HepG2 (cell line): ENCODE measurements at regions not wholly inside any gene's neighbourhood (a gene's known extent, or its start where the extent isn't known, plus 50 kb on each side); places are given as distances from the start of the nearest gene placed in this dataset.

Experiments used
- ATAC-seq: fragments of 200-7000 bp; cut with Tn5 transposase; 3 replicates; pipeline ENCODE4 v1.9.1; 2020; ENCODE audit warnings: mild to moderate bottlenecking, moderate library complexity
- BruUV-seq: library from RNA; stranded (reverse); fragments of 400-500 nt; replicated peaks from 2 replicates; lab custom pipeline; 2021; lab: Mats Ljungman, UMichigan
- CTCF ChIA-PET: fragments of 300-600 bp; formaldehyde crosslinking; extraction: SDS; loops from one replicate; lab custom pipeline; 2021; ENCODE audit warnings: low total read pairs, inconsistent platforms, low intra/inter-chr PET ratio; lab: Yijun Ruan, JAX
- POLR2A ChIA-PET: fragments of 350-600 bp; sonication (Branson Sonifier 250); formaldehyde crosslinking; loops from one replicate; lab custom pipeline; 2020; ENCODE audit warnings: antibody characterized with exemption, inconsistent platforms; lab: Yijun Ruan, JAX
- DNase-seq: peaks from one replicate; pipeline ENCODE4 v3.0.0-alpha.2; 2015; ENCODE audit warnings: low spot score
- FAIRE-seq: peaks from 3 replicates; lab custom pipeline; 2011; peaks lifted over from hg19 to GRCh38; lab: Jason Lieb, UNC
- H2AFZ ChIP-seq: one replicate; pipeline ENCODE4 v1.6.1; 2011; ENCODE audit warnings: low read length, inconsistent platforms
- H3K27ac ChIP-seq: fragments of 300-600 bp; 3 replicates; pipeline ENCODE4 v1.8.0; 2011; ENCODE audit warnings: mixed run types, mild to moderate bottlenecking, mixed read lengths, low read length, inconsistent platforms; ENCODE audit not compliant: insufficient read depth; ENCODE audit errors: extremely low read length
- H3K27me3 ChIP-seq, 2 experiments: fragments of 200-600 bp in 1 of 2; 2 replicates in 1 of 2; 3 replicates in 1 of 2; pipeline versions ENCODE4 v1.6.0 to v1.8.0; 2011; ENCODE audit warnings: low read length in 2 of 2, mild to moderate bottlenecking in 2 of 2, moderate library complexity in 2 of 2, inconsistent platforms in 1 of 2; ENCODE audit not compliant: insufficient read depth in 2 of 2, control insufficient read depth in 1 of 2
- H3K36me3 ChIP-seq, 2 experiments: fragments of 200-600 bp in 1 of 2; replicated peaks in 1 of 2; 2 replicates in 1 of 2; 3 replicates in 1 of 2; pipeline versions ENCODE4 v1.5.1 to v1.8.0; 2011; ENCODE audit warnings: low read length in 2 of 2, inconsistent platforms in 1 of 2; ENCODE audit not compliant: insufficient read depth in 2 of 2, control insufficient read depth in 1 of 2
- H3K4me1 ChIP-seq: 2 replicates; pipeline ENCODE4 v1.5.1; 2012; ENCODE audit warnings: low read length, inconsistent platforms; ENCODE audit not compliant: insufficient read depth
- H3K4me2 ChIP-seq: 2 replicates; pipeline ENCODE4 v1.6.0; 2011; ENCODE audit warnings: low read depth, low read length, inconsistent platforms
- H3K4me3 ChIP-seq, 3 experiments: fragments of 200-600 bp in 1 of 3; sonication (generic), shearing (Covaris generic) in 1 of 3; replicated peaks in 1 of 3; 2 replicates each; pipeline ENCODE4 v1.5.1; 2011 to 2016; ENCODE audit warnings: low read length in 3 of 3, inconsistent platforms in 2 of 3, low read depth in 2 of 3, mild to moderate bottlenecking in 2 of 3, control low read depth in 1 of 3, mixed read lengths in 1 of 3; ENCODE audit not compliant: insufficient read depth in 1 of 3
- H3K79me2 ChIP-seq: one replicate; pipeline ENCODE4 v1.6.1; 2011; ENCODE audit warnings: low read length, inconsistent platforms; ENCODE audit not compliant: insufficient read depth
- H3K9ac ChIP-seq: 2 replicates; pipeline ENCODE4 v1.6.0; 2011; ENCODE audit warnings: mild to moderate bottlenecking, low read depth, low read length, inconsistent platforms; ENCODE audit not compliant: insufficient read depth
- H3K9me3 ChIP-seq: 2 replicates; pipeline ENCODE4 v1.5.1; 2012; ENCODE audit warnings: mild to moderate bottlenecking, low read length
- H4K20me1 ChIP-seq: 2 replicates; pipeline ENCODE4 v1.6.0; 2011; ENCODE audit warnings: inconsistent platforms, mild to moderate bottlenecking, low read length, moderate library complexity; ENCODE audit not compliant: insufficient read depth
- CBX1 ChIP-seq: IDR thresholded peaks from one replicate; pipeline ENCODE4 v1.6.1; 2016; ENCODE audit warnings: antibody characterized with exemption, low read depth
- CREM ChIP-seq, 2 experiments: sonication (generic) in 1 of 2; formaldehyde crosslinking in 1 of 2; IDR thresholded peaks; 2 replicates each; pipeline versions ENCODE4 v1.4.0 to v1.6.1; 2016 to 2020; ENCODE audit warnings: antibody characterized with exemption in 1 of 2, mild to moderate bottlenecking in 1 of 2, missing genetic modification reagents in 1 of 2
- IKZF1 ChIP-seq: fragments of 450-650 bp; IDR thresholded peaks from 2 replicates; pipeline ENCODE4 v1.7.1; 2016
- MTF1 ChIP-seq: sonication (generic); formaldehyde crosslinking; IDR thresholded peaks from 2 replicates; pipeline ENCODE4 v1.5.0; 2020; ENCODE audit warnings: missing genetic modification reagents
- NFYB ChIP-seq: sonication (generic); formaldehyde crosslinking; IDR thresholded peaks from 2 replicates; pipeline ENCODE4 v1.4.0; 2020; ENCODE audit warnings: missing genetic modification reagents
- ZHX2 ChIP-seq, 2 experiments: sonication (generic) in 1 of 2; formaldehyde crosslinking in 1 of 2; IDR thresholded peaks; 2 replicates each; pipeline versions ENCODE4 v1.6.1 to v1.9.0; 2014 to 2022; ENCODE audit warnings: antibody characterized with exemption in 1 of 2, borderline replicate concordance in 1 of 2, inconsistent platforms in 1 of 2, low read depth in 1 of 2, missing genetic modification reagents in 1 of 2
- ZMYM3 ChIP-seq: sonication (generic); formaldehyde crosslinking; IDR thresholded peaks from 2 replicates; pipeline ENCODE4 v1.5.1; 2020; ENCODE audit warnings: mild to moderate bottlenecking, missing genetic modification reagents
- ZNF616 ChIP-seq: sonication (generic); formaldehyde crosslinking; IDR thresholded peaks from 2 replicates; pipeline ENCODE4 v1.5.0; 2020; ENCODE audit warnings: low read depth, mild to moderate bottlenecking, missing genetic modification reagents
- ZNF83 ChIP-seq: sonication (generic); formaldehyde crosslinking; IDR thresholded peaks from 2 replicates; pipeline ENCODE4 v1.4.0; 2020; ENCODE audit warnings: missing genetic modification reagents, mild to moderate bottlenecking, borderline replicate concordance
- WGBS: methylation state at CpG from one replicate; pipeline ENCODE4 v1.1.6; 2017; ENCODE audit warnings: low lambda C conversion rate; 5-methylcytosine and 5-hydroxymethylcytosine counted together
- in situ Hi-C: cut with HindIII; loops from 2 replicates; pipeline ENCODE4 v1.10.0; 2017; ENCODE audit warnings: low pct_unique_long_range_greater_than_20kb; ENCODE audit not compliant: extremely low pct_ligation_motif_present
- intact Hi-C: fragments of 100-400 bp; cut with micrococcal nuclease; formaldehyde crosslinking; loops from one replicate; pipeline ENCODE4 v1.10.0; 2022; ENCODE audit not compliant: unreplicated experiment
- TF ChIP-seq, protein P1 (sequence below): sonication (generic); formaldehyde crosslinking; IDR thresholded peaks from 2 replicates; pipeline ENCODE4 v1.5.0; 2020; ENCODE audit warnings: mild to moderate bottlenecking, missing genetic modification reagents, moderate library complexity
- TF ChIP-seq, protein P2 (sequence below): sonication (generic); formaldehyde crosslinking; IDR thresholded peaks from 2 replicates; pipeline ENCODE4 v1.4.0; 2020; ENCODE audit warnings: mild to moderate bottlenecking, missing genetic modification reagents, borderline replicate concordance

GRCh38 chr6:126807876-126808275 lies 310.6 kb upstream of the RSPO3 start (continued):
- TF ChIP-seq CREM (IDR thresholded peaks at IDR 0.05) = no peak
- TF ChIP-seq CREM (CRISPR knock-in tag; IDR thresholded peaks at IDR 0.05) = no peak

GRCh38 chr6:126811321-126811720 lies 307.1 kb upstream of the RSPO3 start:
- Histone ChIP-seq H3K9ac (no peak overlapping the region), H3K27me3 (no peaks in the 10 kb centered on the region), H3K27ac (no peak overlapping the region), H3K36me3 (no peaks in the 10 kb centered on the region), H3K9me3 (no peaks in the 10 kb centered on the region), H3K4me2 (no peak overlapping the region), H3K4me1 (no peaks in the 10 kb centered on the region), H2AFZ (no peak overlapping the region), H3K4me3 (no peak overlapping the region), H4K20me1 (no peaks in the 10 kb centered on the region), H3K79me2 (no peaks in the 10 kb centered on the region)
- BruUV-seq = no TSS peak
- in situ Hi-C loops = loop anchor here (25.0 kb wide), 1 partner anchor 301 kb away; the partner anchor contains the start of gene RSPO3
- CTCF ChIA-PET = no interaction called here
- ATAC-seq (no peak), FAIRE-seq (no peak), DNase-seq (no peak)
- intact Hi-C loops = no loop called here
- POLR2A ChIA-PET = no interaction called here
- under 1% methylated on average over 3 of the region's 3 CpGs for WGBS
- TF ChIP-seq ZMYM3 (CRISPR knock-in tag) = no peak
- TF ChIP-seq NFYB = no peak
- no peak for TF ChIP-seq IKZF1
- TF ChIP-seq, protein P1, sequence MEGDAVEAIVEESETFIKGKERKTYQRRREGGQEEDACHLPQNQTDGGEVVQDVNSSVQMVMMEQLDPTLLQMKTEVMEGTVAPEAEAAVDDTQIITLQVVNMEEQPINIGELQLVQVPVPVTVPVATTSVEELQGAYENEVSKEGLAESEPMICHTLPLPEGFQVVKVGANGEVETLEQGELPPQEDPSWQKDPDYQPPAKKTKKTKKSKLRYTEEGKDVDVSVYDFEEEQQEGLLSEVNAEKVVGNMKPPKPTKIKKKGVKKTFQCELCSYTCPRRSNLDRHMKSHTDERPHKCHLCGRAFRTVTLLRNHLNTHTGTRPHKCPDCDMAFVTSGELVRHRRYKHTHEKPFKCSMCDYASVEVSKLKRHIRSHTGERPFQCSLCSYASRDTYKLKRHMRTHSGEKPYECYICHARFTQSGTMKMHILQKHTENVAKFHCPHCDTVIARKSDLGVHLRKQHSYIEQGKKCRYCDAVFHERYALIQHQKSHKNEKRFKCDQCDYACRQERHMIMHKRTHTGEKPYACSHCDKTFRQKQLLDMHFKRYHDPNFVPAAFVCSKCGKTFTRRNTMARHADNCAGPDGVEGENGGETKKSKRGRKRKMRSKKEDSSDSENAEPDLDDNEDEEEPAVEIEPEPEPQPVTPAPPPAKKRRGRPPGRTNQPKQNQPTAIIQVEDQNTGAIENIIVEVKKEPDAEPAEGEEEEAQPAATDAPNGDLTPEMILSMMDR = no peak
- TF ChIP-seq CBX1 = no peak
- no peak for TF ChIP-seq ZNF83 (CRISPR knock-in tag)
- no peak for TF ChIP-seq MTF1 (CRISPR knock-in tag)
- TF ChIP-seq, protein P2, sequence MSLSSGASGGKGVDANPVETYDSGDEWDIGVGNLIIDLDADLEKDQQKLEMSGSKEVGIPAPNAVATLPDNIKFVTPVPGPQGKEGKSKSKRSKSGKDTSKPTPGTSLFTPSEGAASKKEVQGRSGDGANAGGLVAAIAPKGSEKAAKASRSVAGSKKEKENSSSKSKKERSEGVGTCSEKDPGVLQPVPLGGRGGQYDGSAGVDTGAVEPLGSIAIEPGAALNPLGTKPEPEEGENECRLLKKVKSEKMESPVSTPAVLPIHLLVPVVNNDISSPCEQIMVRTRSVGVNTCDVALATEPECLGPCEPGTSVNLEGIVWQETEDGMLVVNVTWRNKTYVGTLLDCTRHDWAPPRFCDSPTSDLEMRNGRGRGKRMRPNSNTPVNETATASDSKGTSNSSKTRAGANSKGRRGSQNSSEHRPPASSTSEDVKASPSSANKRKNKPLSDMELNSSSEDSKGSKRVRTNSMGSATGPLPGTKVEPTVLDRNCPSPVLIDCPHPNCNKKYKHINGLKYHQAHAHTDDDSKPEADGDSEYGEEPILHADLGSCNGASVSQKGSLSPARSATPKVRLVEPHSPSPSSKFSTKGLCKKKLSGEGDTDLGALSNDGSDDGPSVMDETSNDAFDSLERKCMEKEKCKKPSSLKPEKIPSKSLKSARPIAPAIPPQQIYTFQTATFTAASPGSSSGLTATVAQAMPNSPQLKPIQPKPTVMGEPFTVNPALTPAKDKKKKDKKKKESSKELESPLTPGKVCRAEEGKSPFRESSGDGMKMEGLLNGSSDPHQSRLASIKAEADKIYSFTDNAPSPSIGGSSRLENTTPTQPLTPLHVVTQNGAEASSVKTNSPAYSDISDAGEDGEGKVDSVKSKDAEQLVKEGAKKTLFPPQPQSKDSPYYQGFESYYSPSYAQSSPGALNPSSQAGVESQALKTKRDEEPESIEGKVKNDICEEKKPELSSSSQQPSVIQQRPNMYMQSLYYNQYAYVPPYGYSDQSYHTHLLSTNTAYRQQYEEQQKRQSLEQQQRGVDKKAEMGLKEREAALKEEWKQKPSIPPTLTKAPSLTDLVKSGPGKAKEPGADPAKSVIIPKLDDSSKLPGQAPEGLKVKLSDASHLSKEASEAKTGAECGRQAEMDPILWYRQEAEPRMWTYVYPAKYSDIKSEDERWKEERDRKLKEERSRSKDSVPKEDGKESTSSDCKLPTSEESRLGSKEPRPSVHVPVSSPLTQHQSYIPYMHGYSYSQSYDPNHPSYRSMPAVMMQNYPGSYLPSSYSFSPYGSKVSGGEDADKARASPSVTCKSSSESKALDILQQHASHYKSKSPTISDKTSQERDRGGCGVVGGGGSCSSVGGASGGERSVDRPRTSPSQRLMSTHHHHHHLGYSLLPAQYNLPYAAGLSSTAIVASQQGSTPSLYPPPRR (CRISPR knock-in tag) = no peak
- TF ChIP-seq ZNF616 (CRISPR knock-in tag) = no peak
- no peak for TF ChIP-seq ZHX2 (IDR thresholded peaks at IDR 0.05; ENCODE audit: low read depth)
- TF ChIP-seq ZHX2 (CRISPR knock-in tag; IDR thresholded peaks at IDR 0.05; ENCODE audit: borderline replicate concordance) = no peak
